H7 (cell line): ENCODE measurements at regions not wholly inside any gene's neighbourhood (a gene's known extent, or its start where the extent isn't known, plus 50 kb on each side); places are given as distances from the start of the nearest gene placed in this dataset.
"Not testable (repeated sequence)": the region's sequence is repeated elsewhere in the genome, so short reads cannot be mapped to it uniquely, and the experiment has no call there.

Experiments
- DNase-seq: peaks from one replicate; pipeline ENCODE4 v3.0.0; 2012
- H3K27me3 ChIP-seq: 2 replicates; pipeline ENCODE4 v1.6.0; 2011; ENCODE audit warnings: mild to moderate bottlenecking, low read length; ENCODE audit not compliant: control insufficient read depth, insufficient read depth
- H3K36me3 ChIP-seq: replicated peaks from 2 replicates; pipeline ENCODE4 v1.5.1; 2011; ENCODE audit warnings: low read length; ENCODE audit not compliant: control insufficient read depth, insufficient read depth
- H3K4me3 ChIP-seq: 2 replicates; pipeline ENCODE4 v1.5.1; 2011; ENCODE audit warnings: low read depth, mild to moderate bottlenecking, control low read depth, low read length, moderate library complexity; ENCODE audit not compliant: insufficient read depth

DNA sequence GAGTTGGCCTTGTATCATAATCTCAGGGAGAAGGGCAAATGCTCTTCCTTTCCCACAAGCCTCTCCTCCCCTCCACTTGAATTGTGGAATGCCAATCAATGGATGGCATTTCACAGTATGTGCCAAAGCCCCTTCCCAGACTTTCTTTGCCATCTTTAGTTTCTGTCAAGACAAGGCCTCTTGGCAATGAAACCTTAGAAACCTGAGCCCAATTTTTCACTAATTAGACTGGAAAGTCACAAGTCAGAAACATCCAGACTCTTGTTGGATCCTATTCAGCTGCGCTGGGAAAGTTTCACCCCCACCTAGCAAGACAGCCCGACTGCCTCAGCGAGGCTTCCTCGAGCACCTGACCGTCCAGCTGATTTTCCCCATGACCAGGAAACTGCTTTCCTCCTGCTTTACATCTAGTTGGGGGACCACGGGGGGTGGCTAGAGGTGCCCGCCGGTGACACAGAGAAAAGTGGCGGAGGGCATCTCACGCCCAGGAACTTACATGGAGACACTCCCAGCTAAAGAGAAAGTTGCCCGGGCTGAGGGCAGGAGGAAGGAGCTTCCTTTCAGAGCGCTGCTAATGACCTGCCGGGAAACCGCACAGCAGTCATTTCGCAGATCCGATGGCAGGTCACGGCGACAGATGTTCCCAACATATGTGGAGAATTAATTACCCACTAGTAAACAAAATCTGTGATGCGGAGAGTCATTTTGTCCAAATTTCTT is 302.6 kb upstream of the RRP15 start:
- H3K27me3 ChIP-seq: no peaks in the 10 kb centered on the region

GRCh38 chr1:217983051-217983375 is 302.1 kb upstream of the RRP15 start:
- DNase-seq: no peak
- H3K36me3 ChIP-seq: no peaks in the 10 kb centered on the region
- no peaks in the 10 kb centered on the region for H3K27me3 ChIP-seq
- no peak overlapping the region for H3K4me3 ChIP-seq

More for the DNA sequence above, 302.6 kb upstream of the RRP15 start:
- Histone ChIP-seq H3K4me3 (no peak overlapping the region), H3K36me3 (no peaks in the 10 kb centered on the region)
- no peak for DNase-seq

DNA sequence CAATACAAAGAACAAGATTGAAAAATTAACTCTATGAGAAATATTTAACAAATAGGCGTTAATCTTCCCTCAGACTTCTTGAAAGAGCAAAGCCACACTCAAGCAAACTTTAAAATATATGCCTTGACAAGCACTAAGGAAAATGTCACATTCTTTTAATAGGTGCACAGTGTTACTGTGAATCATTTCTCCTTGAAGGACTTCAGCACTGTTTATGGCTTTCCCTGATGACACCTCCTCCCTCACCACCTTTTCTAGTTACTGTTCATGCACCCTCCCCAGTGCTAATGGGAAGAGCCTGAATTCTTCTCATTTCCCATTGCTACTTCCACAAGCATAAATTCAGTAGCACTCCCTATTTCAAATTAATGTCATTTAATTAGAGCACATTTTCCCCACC is 299.5 kb upstream of the RRP15 start:
- Histone ChIP-seq H3K27me3 (no peaks in the 10 kb centered on the region), H3K4me3 (no peak overlapping the region), H3K36me3 (no peaks in the 10 kb centered on the region)
- no peak for DNase-seq

GRCh38 chr1:217989510-217989909 is 295.6 kb upstream of the RRP15 start:
- H3K36me3 ChIP-seq: no peaks in the 10 kb centered on the region
- no peak overlapping the region for H3K4me3 ChIP-seq
- no peaks in the 10 kb centered on the region for H3K27me3 ChIP-seq
- DNase-seq: no peak

- H3K4me3 ChIP-seq: no peak overlapping the region
- DNase-seq: no peak
- H3K36me3 ChIP-seq: no peaks in the 10 kb centered on the region
- no peaks in the 10 kb centered on the region for H3K27me3 ChIP-seq
Observed at GRCh38 chr1:217993439-217993838, 291.7 kb upstream of the RRP15 start.

DNA sequence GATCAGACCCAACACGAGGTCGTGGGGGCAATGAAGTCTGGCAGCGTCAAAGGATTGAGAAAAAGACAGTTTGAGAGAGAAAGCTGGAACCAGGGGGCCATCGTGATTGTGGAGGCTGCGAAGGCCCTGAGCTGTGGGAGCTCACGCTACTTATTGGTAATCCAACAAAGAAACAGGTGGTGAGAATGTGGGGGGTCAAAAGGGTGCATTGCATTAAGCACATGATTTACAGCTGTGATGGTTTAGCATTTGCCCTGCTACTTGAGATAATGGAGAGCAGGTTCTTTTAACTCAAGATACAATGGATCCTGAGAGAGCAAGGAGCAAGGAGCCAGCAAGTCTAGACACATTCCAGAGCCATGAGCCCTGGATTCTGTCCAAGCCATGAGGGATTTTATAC is 276.8 kb upstream of the RRP15 start:
- not testable (repeated sequence) for H3K36me3 ChIP-seq, H3K27me3 ChIP-seq, H3K4me3 ChIP-seq, DNase-seq

DNA sequence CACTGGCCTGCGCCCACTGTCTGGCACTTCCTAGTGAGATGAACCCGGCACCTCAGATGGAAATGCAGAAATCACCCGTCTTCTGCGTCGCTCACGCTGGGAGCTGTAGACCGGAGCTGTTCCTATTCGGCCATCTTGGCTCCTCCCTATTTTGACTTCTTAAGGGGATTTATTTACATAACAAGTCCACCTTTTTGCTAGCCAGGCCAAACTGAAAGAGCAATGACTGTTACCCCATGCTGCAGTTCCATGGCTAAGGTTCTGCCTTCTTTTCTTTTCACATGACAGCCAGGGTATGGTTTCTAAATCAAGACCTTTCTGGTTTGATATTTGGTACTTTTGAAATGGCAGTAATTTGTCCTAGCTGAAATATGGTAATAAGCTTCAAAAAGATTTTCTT is 270.0 kb upstream of the RRP15 start:
- H3K4me3 ChIP-seq: peak overlapping the region; percentile 8; the same call in 1 of the 2 replicates
- H3K27me3 ChIP-seq, DNase-seq, H3K36me3 ChIP-seq: not testable (repeated sequence)

- H3K4me3 ChIP-seq: no peak overlapping the region
- no peaks in the 10 kb centered on the region for H3K36me3 ChIP-seq
- DNase-seq: no peak
- H3K27me3 ChIP-seq: no peaks in the 10 kb centered on the region
Observed at GRCh38 chr1:218024211-218024720, 260.8 kb upstream of the RRP15 start.

GRCh38 chr1:218025454-218025853 is 259.6 kb upstream of the RRP15 start:
- Histone ChIP-seq H3K27me3 (no peaks in the 10 kb centered on the region), H3K4me3 (no peak overlapping the region), H3K36me3 (no peaks in the 10 kb centered on the region)
- no peak for DNase-seq

GRCh38 chr1:218027152-218027551 is 257.9 kb upstream of the RRP15 start:
- DNase-seq: no peak
- H3K4me3 ChIP-seq: no peak overlapping the region
- no peaks in the 10 kb centered on the region for H3K27me3 ChIP-seq
- no peaks in the 10 kb centered on the region for H3K36me3 ChIP-seq

- no peaks in the 10 kb centered on the region for H3K27me3 ChIP-seq
- H3K36me3 ChIP-seq: no peaks in the 10 kb centered on the region
- no peak for DNase-seq
- no peak overlapping the region for H3K4me3 ChIP-seq
Observed at GRCh38 chr1:218030846-218031245, 254.2 kb upstream of the RRP15 start.

DNA sequence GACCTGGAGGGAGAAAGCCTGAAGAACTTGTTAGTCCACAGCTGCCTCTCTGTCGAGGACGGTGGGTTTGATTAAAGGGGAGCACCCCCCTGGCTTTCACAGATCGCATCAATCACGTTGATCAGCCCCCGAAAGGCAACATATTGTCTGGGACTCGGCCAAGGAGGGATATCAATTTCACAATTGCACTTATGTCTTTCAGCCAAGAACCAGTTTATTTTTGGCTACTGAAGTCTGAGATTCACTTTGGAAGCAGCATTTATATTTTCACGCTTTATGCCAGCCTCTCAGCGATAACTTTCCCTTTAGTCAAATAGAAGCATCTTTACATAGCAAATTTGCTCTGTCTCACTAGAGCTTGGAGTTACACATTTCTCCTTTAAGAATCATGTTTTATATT is 253.2 kb upstream of the RRP15 start:
- no peak overlapping the region for H3K4me3 ChIP-seq
- H3K27me3 ChIP-seq: no peaks in the 10 kb centered on the region
- H3K36me3 ChIP-seq: no peaks in the 10 kb centered on the region
- DNase-seq: no peak

DNA sequence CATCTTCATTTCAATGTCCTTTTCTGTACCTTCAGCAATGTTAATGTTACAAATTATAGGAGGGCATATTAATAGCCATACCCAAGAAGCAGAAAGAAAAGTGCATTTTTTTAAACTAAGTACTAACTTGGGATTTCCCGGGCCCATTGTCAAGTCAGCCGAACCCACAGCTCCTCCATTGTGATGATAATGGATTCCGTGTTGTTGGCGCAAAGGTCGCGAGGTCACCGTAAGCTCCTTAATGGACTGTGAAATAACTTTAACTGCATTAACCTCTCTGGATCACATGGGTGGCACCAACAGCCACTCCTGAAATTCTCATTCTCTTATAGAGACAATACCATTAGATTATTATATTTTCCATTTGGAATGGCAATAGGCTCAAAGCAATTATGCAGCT is 250.6 kb upstream of the RRP15 start:
- no peaks in the 10 kb centered on the region for H3K27me3 ChIP-seq
- DNase-seq: peak; percentile 19
- no peak overlapping the region for H3K4me3 ChIP-seq
- no peaks in the 10 kb centered on the region for H3K36me3 ChIP-seq

DNA sequence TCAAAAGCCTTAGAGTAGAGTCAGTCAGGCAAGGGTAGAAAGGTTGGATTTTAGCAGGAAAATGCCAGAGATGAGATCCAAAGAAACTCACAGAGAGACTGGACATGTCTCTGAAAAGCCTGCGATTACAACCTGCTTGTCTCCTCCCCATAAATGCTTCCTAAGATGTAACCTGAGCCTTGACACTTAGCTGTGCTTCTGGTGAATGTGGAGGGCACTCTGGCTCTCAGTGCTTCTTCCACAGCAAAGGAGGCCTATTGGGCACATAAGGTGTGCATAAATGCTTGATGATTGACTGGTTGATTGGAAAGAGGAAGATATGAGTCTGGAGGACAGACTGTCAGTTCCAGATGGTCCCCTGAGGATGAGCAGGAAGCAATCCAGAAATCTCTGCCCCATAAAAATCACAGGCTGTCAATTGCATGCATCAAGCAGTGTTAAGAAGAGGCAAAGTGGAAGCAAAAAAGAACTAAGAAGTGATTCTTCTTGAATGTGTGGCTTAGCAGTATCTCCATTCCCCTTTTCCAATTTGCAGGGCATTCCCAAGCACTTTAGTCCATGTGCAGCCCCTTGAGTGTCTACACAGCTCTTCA is 236.2 kb upstream of the RRP15 start:
- DNase-seq: no peak
- Histone ChIP-seq H3K4me3 (no peak overlapping the region), H3K36me3 (no peaks in the 10 kb centered on the region), H3K27me3 (no peaks in the 10 kb centered on the region)

GRCh38 chr1:218049641-218050040 is 235.5 kb upstream of the RRP15 start:
- Histone ChIP-seq H3K27me3 (no peaks in the 10 kb centered on the region), H3K4me3 (no peak overlapping the region), H3K36me3 (no peaks in the 10 kb centered on the region)
- DNase-seq: no peak
